ENCODE measurements at regions not wholly inside any gene's neighbourhood (a gene's known extent, or its start where the extent isn't known, plus 50 kb on each side); places are given as distances from the start of the nearest gene placed in this dataset.
A peak's percentile ranks its signal among the peaks of the same experiment; 100 is the strongest.

- peaks cover 18% of the 10 kb centered on the region for H3K9me3 Mint-ChIP-seq (ENCODE audit: low read depth)
- no peak overlapping the region for H3K4me3 Mint-ChIP-seq (ENCODE audit: unreplicated experiment)
- no peaks in the 10 kb centered on the region for H3K27me3 Mint-ChIP-seq (ENCODE audit: low read depth)
- H3K36me3 Mint-ChIP-seq (ENCODE audit: low read depth), result no peaks in the 10 kb centered on the region
- no peak overlapping the region for H3K27ac Mint-ChIP-seq (ENCODE audit: unreplicated experiment)
- peak; percentile 55 for TF ChIP-seq CTCF (IDR thresholded peaks at IDR 0.05)
- no peaks in the 10 kb centered on the region for H3K4me1 Mint-ChIP-seq (ENCODE audit: low read depth)
- DNase-seq (ENCODE audit: low spot score), result no peak
Observed at GRCh38 chr2:20103530-20103929, 52.1 kb upstream of the LAPTM4A start.
